H1 (cell line): ENCODE measurements at regions not wholly inside any gene's neighbourhood (a gene's known extent, or its start where the extent isn't known, plus 50 kb on each side); places are given as distances from the start of the nearest gene placed in this dataset.

Source experiments
- CTCF ChIA-PET: fragments of 300-600 bp; sonication (Branson Sonifier 250); formaldehyde crosslinking; loops from one replicate; lab custom pipeline; 2021; ENCODE audit not compliant: partially characterized antibody; lab: Charles Lee
- POLR2A ChIA-PET: fragments of 300-600 bp; sonication (Branson Sonifier 250); formaldehyde crosslinking; loops from one replicate; lab custom pipeline; 2021; ENCODE audit warnings: inconsistent platforms; ENCODE audit not compliant: partially characterized antibody; lab: Charles Lee
- DNase-seq, 2 experiments: peaks; one replicate each; pipeline versions ENCODE4 v3.0.0 to v3.0.0-alpha.2; 2010 to 2022; ENCODE audit warnings: low spot score in 2 of 2, low read depth in 1 of 2, mixed read lengths in 1 of 2
- FAIRE-seq: peaks from 2 replicates; lab custom pipeline; 2011; peaks lifted over from hg19 to GRCh38; lab: Jason Lieb, UNC
- H2AFZ ChIP-seq: 2 replicates; pipeline ENCODE4 v1.8.1; 2012; ENCODE audit warnings: low read length, inconsistent platforms
- H2AK5ac ChIP-seq: 2 replicates; pipeline ENCODE4 v1.6.1; 2013; ENCODE audit warnings: low read depth, low read length
- H2BK120ac ChIP-seq: replicated peaks from 2 replicates; pipeline ENCODE3; 2013; ENCODE audit warnings: low read depth, low read length, inconsistent platforms
- H2BK12ac ChIP-seq: 2 replicates; pipeline ENCODE4 v1.6.1; 2013; ENCODE audit warnings: low read depth, low read length
- H2BK15ac ChIP-seq: 2 replicates; pipeline ENCODE4 v1.6.1; 2013; ENCODE audit warnings: low read length
- H2BK20ac ChIP-seq: 2 replicates; pipeline ENCODE4 v1.6.1; 2013; ENCODE audit warnings: low read length
- H2BK5ac ChIP-seq: 2 replicates; pipeline ENCODE4 v1.6.1; 2013; ENCODE audit warnings: low read depth, low read length
- H3K14ac ChIP-seq: 2 replicates; pipeline ENCODE4 v1.6.1; 2013; ENCODE audit warnings: inconsistent platforms; ENCODE audit not compliant: insufficient read length
- H3K18ac ChIP-seq: 2 replicates; pipeline ENCODE4 v1.6.1; 2013; ENCODE audit warnings: low read length; ENCODE audit errors: extremely low read depth
- H3K23ac ChIP-seq: 2 replicates; pipeline ENCODE4 v1.6.1; 2013; ENCODE audit warnings: inconsistent platforms; ENCODE audit not compliant: insufficient read length
- H3K23me2 ChIP-seq: 2 replicates; pipeline ENCODE4 v1.6.1; 2013; ENCODE audit warnings: low read depth, low read length
- H3K27ac ChIP-seq: 2 replicates; pipeline ENCODE4 v1.6.1; 2011; ENCODE audit warnings: low read depth, low read length, inconsistent platforms
- H3K27me3 ChIP-seq, 4 experiments: replicated peaks in 1 of 4; 1 replicate in 1 of 4; 2 replicates in 3 of 4; pipeline versions ENCODE4 v1.6.1 to v1.8.1; 2011 to 2013; ENCODE audit warnings: low read length in 3 of 4, mild to moderate bottlenecking in 3 of 4, inconsistent platforms in 2 of 4, mixed read lengths in 2 of 4, moderate library complexity in 1 of 4; ENCODE audit not compliant: control insufficient read depth in 3 of 4, insufficient read depth in 3 of 4; ENCODE audit errors: extremely low read depth in 1 of 4
- H3K36me3 ChIP-seq, 4 experiments: 2 replicates each; pipeline versions ENCODE4 v1.6.1 to v1.8.1; 2011 to 2013; ENCODE audit warnings: mild to moderate bottlenecking in 4 of 4, low read length in 3 of 4, moderate library complexity in 2 of 4, control low read depth in 1 of 4, inconsistent platforms in 1 of 4; ENCODE audit not compliant: insufficient read depth in 4 of 4, control insufficient read depth in 2 of 4
- H3K4ac ChIP-seq: replicated peaks from 2 replicates; pipeline ENCODE3; 2013; ENCODE audit warnings: low read length, low read depth, mixed read lengths, inconsistent platforms; ENCODE audit not compliant: insufficient read length
- H3K4me1 ChIP-seq, 4 experiments: replicated peaks in 1 of 4; 1 replicate in 1 of 4; 2 replicates in 3 of 4; pipeline versions ENCODE4 v1.6.1 to v1.8.1; 2011 to 2013; ENCODE audit warnings: low read length in 3 of 4, inconsistent platforms in 2 of 4, mixed read lengths in 1 of 4; ENCODE audit not compliant: insufficient read depth in 4 of 4, control insufficient read depth in 3 of 4
- H3K4me2 ChIP-seq, 2 experiments: 2 replicates each; pipeline versions ENCODE4 v1.6.1 to v1.8.1; 2011 to 2013; ENCODE audit warnings: low read depth in 2 of 2, low read length in 2 of 2, control low read depth in 1 of 2, inconsistent platforms in 1 of 2, mild to moderate bottlenecking in 1 of 2; ENCODE audit not compliant: insufficient read depth in 1 of 2
- H3K4me3 ChIP-seq, 4 experiments: fragments of 200-600, 300-600 bp in 1 of 4; sonication (generic), shearing (Covaris generic), sonication (Bioruptor Twin) in 1 of 4; 2 replicates each; pipeline versions ENCODE4 v1.5.1 to v1.8.1; 2011 to 2016; ENCODE audit warnings: low read length in 4 of 4, low read depth in 3 of 4, control low read depth in 2 of 4, inconsistent platforms in 2 of 4, mild to moderate bottlenecking in 2 of 4, mixed read lengths in 1 of 4, moderate library complexity in 1 of 4; ENCODE audit not compliant: insufficient read depth in 2 of 4; ENCODE audit errors: extremely low read depth in 1 of 4
- H3K56ac ChIP-seq: replicated peaks from 2 replicates; pipeline ENCODE3; 2013; ENCODE audit warnings: low read depth, mild to moderate bottlenecking, mixed read lengths, low read length, inconsistent platforms; ENCODE audit not compliant: insufficient read length
- H3K79me1 ChIP-seq: 2 replicates; pipeline ENCODE4 v1.6.1; 2013; ENCODE audit warnings: low read depth, low read length, control low read depth
- H3K79me2 ChIP-seq, 2 experiments: 2 replicates each; pipeline versions ENCODE4 v1.6.1 to v1.8.1; 2012 to 2013; ENCODE audit warnings: low read length in 2 of 2, mild to moderate bottlenecking in 2 of 2, inconsistent platforms in 1 of 2; ENCODE audit not compliant: insufficient read depth in 2 of 2, control insufficient read depth in 1 of 2
- H3K9ac ChIP-seq, 4 experiments: replicated peaks in 1 of 4; 1 replicate in 1 of 4; 2 replicates in 3 of 4; pipeline versions ENCODE4 v1.6.1 to v1.8.1; 2011 to 2013; ENCODE audit warnings: low read depth in 3 of 4, low read length in 3 of 4, control low read depth in 2 of 4, mild to moderate bottlenecking in 2 of 4, moderate library complexity in 2 of 4, inconsistent platforms in 1 of 4; ENCODE audit errors: extremely low read depth in 1 of 4
- H3K9me3 ChIP-seq, 2 experiments: 2 replicates each; pipeline versions ENCODE4 v1.6.1 to v1.8.1; 2012 to 2013; ENCODE audit warnings: mild to moderate bottlenecking in 2 of 2, moderate library complexity in 2 of 2, control low read depth in 1 of 2, inconsistent platforms in 1 of 2, low read depth in 1 of 2, low read length in 1 of 2, mixed read lengths in 1 of 2; ENCODE audit not compliant: insufficient read depth in 2 of 2
- H4K20me1 ChIP-seq, 2 experiments: replicated peaks in 1 of 2; 2 replicates each; pipeline versions ENCODE3 to v1.8.1; 2011 to 2013; ENCODE audit warnings: inconsistent platforms in 2 of 2, low read length in 2 of 2, mild to moderate bottlenecking in 1 of 2; ENCODE audit not compliant: insufficient read depth in 2 of 2, control insufficient read depth in 1 of 2
- H4K5ac ChIP-seq: 2 replicates; pipeline ENCODE4 v1.6.1; 2013; ENCODE audit warnings: low read length, low read depth, mixed read lengths, inconsistent platforms; ENCODE audit not compliant: insufficient read length
- H4K8ac ChIP-seq: 2 replicates; pipeline ENCODE4 v1.8.0; 2013; ENCODE audit warnings: mild to moderate bottlenecking, moderate library complexity, low read length, inconsistent platforms; ENCODE audit not compliant: insufficient read depth; ENCODE audit errors: extremely low read depth
- H4K91ac ChIP-seq: replicated peaks from 2 replicates; pipeline ENCODE3; 2013; ENCODE audit warnings: low read length, mixed read lengths, inconsistent platforms; ENCODE audit not compliant: insufficient read length
- CHD1 ChIP-seq: IDR thresholded peaks from 2 replicates; pipeline ENCODE4 v1.6.1; 2012; ENCODE audit warnings: low read depth, low read length, improper control_type of control experiment
- CTCF ChIP-seq, 3 experiments: IDR thresholded peaks; 1 replicate in 2 of 3; 2 replicates in 1 of 3; pipeline versions ENCODE4 v1.5.1 to v1.6.1; 2011; ENCODE audit warnings: low read length in 3 of 3, mild to moderate bottlenecking in 3 of 3, inconsistent platforms in 2 of 3, low read depth in 1 of 3, moderate library complexity in 1 of 3; ENCODE audit not compliant: insufficient read depth in 1 of 3; ENCODE audit errors: control extremely low read depth in 1 of 3
- EP300 ChIP-seq, 2 experiments: IDR thresholded peaks; 1 replicate in 1 of 2; 2 replicates in 1 of 2; pipeline ENCODE4 v1.6.1; 2011 to 2012; ENCODE audit warnings: low read depth in 2 of 2, low read length in 2 of 2, mild to moderate bottlenecking in 2 of 2, borderline replicate concordance in 1 of 2, inconsistent platforms in 1 of 2, moderate library complexity in 1 of 2
- HDAC6 ChIP-seq: IDR thresholded peaks from one replicate; pipeline ENCODE4 v1.7.1; 2012; ENCODE audit warnings: low read depth, mild to moderate bottlenecking, inconsistent platforms, low read length, moderate library complexity
- JUN ChIP-seq: IDR thresholded peaks from 2 replicates; pipeline ENCODE4 v1.6.1; 2011; ENCODE audit warnings: low read depth, mild to moderate bottlenecking, improper control_type of control experiment, low read length
- JUND ChIP-seq: IDR thresholded peaks from 2 replicates; pipeline ENCODE4 v1.6.1; 2011; ENCODE audit warnings: mild to moderate bottlenecking, improper control_type of control experiment, low read length
- MAFK ChIP-seq: IDR thresholded peaks from 2 replicates; pipeline ENCODE4 v1.6.1; 2012; ENCODE audit warnings: low read depth, mild to moderate bottlenecking, improper control_type of control experiment, low read length
- MAX ChIP-seq: IDR thresholded peaks from 2 replicates; pipeline ENCODE4 v1.6.1; 2012; ENCODE audit warnings: inconsistent platforms
- RXRA ChIP-seq: IDR thresholded peaks from 2 replicates; pipeline ENCODE4 v1.6.1; 2011; ENCODE audit warnings: low read depth, mild to moderate bottlenecking, low read length, moderate library complexity; ENCODE audit not compliant: insufficient read depth
- SP2 ChIP-seq: IDR thresholded peaks from 2 replicates; pipeline ENCODE4 v1.6.1; 2012; ENCODE audit warnings: mild to moderate bottlenecking, low read length, inconsistent platforms
- WGBS, 2 experiments: shearing (Covaris generic) in 1 of 2; methylation state at CpG; one replicate each; pipeline versions ENCODE4 v1.1.6 to v1.1.7; 2013 to 2015; ENCODE audit warnings: low lambda C conversion rate in 2 of 2, mixed read lengths in 2 of 2, inconsistent platforms in 1 of 2, low coverage in 1 of 2, missing lambda C conversion rate in 1 of 2; ENCODE audit not compliant: insufficient replicate concordance in 2 of 2, insufficient coverage in 1 of 2, insufficient read length in 1 of 2; ENCODE audit errors: extremely low coverage in 1 of 2, missing lambda C conversion rate in 1 of 2; 5-methylcytosine and 5-hydroxymethylcytosine counted together

GRCh38 chr12:24255920-24256665, 306.6 kb upstream of the SOX5 start:
- Histone ChIP-seq H3K9me3 (no peaks in the 10 kb centered on the region), H3K4me3 (0 out of 8 replicates have a peak overlapping the region, but pooled peaks of 1 of the 4 experiments have one; percentile 2), H2BK20ac (no peak overlapping the region), H2AFZ (no peak overlapping the region), H2BK15ac (no peak overlapping the region), H4K5ac (no peak overlapping the region), H3K27ac (no peak overlapping the region), H3K4ac (no peak overlapping the region), H3K4me1 (peaks cover 0 to 18% (median 7%) of the 10 kb centered on the region in 4 experiments; a peak in 4 of 7 replicates), H2BK120ac (no peak overlapping the region), H2BK12ac (no peak overlapping the region), H4K8ac (no peak overlapping the region), H3K27me3 (no peaks in the 10 kb centered on the region), H2AK5ac (no peak overlapping the region), H2BK5ac (no peak overlapping the region), H3K4me2 (peak overlapping the region in 1 of 2 experiments; percentile 7; a peak in 1 of 4 replicates), H3K56ac (no peak overlapping the region), H3K23me2 (no peaks in the 10 kb centered on the region), H3K79me2 (no peaks in the 10 kb centered on the region), H3K36me3 (no peaks in the 10 kb centered on the region), H3K9ac (no peak overlapping the region), H3K18ac (no peak overlapping the region; the same call in 1 of the 2 replicates), H4K91ac (no peak overlapping the region), H3K14ac (no peak overlapping the region), H4K20me1 (no peaks in the 10 kb centered on the region), H3K79me1 (no peaks in the 10 kb centered on the region), H3K23ac (no peak overlapping the region)
- POLR2A ChIA-PET: no interaction called here
- CTCF ChIA-PET: interaction anchor here (0.8 kb wide), 1 partner anchor 11 kb away, joined by 3 read pairs; no protein-coding TSS in a partner anchor
- 50% methylated on average over 7 of the region's 7 CpGs; no CpG with 5 or more reads in 1 of the 2 experiments for WGBS, 2 experiments
- DNase-seq (no peak), FAIRE-seq (no peak)
- TF ChIP-seq EP300 (IDR thresholded peaks at IDR 0.05; ENCODE audit: borderline replicate concordance in 1 of 2, low read depth in 2 of 2, low read length in 2 of 2) (no peak), RXRA (no peak), CHD1 (no peak), JUND (no peak), HDAC6 (no peak), MAX (no peak), SP2 (no peak), CTCF (IDR thresholded peaks at IDR 0.05; ENCODE audit: control extremely low read depth in 1 of 3, insufficient read depth in 1 of 3, low read depth in 1 of 3, low read length in 3 of 3) (no peak), JUN (no peak), MAFK (no peak)
